HG02798 (cell line): ENCODE measurements at regions not wholly inside any gene's neighbourhood (a gene's known extent, or its start where the extent isn't known, plus 50 kb on each side); places are given as distances from the start of the nearest gene placed in this dataset.

Source experiments
- ATAC-seq: cut with Tn5 transposase; IDR thresholded peaks from one replicate; pipeline ENCODE4 v1.9.1; 2021; ENCODE audit warnings: mild to moderate bottlenecking; ENCODE audit not compliant: unreplicated experiment, poor library complexity

- ATAC-seq, result no peak
Measured at GRCh38 chr6:93989630-93990029, 570.3 kb upstream of the EPHA7 start.

GRCh38 chr6:93985953-93986352 is 566.6 kb upstream of the EPHA7 start:
- ATAC-seq, result no peak

- no peak for ATAC-seq
Measured at GRCh38 chr6:93975159-93975558, 555.8 kb upstream of the EPHA7 start.

GRCh38 chr6:93974332-93974731 is 555.0 kb upstream of the EPHA7 start:
- ATAC-seq, result no peak

- ATAC-seq, result no peak
Measured at GRCh38 chr6:93972791-93973190, 553.4 kb upstream of the EPHA7 start.

GRCh38 chr6:93970684-93971083 is 551.3 kb upstream of the EPHA7 start:
- no peak for ATAC-seq

- no peak for ATAC-seq
Measured at GRCh38 chr6:93968126-93968525, 548.8 kb upstream of the EPHA7 start.

GRCh38 chr6:93964926-93965325 is 545.6 kb upstream of the EPHA7 start:
- no peak for ATAC-seq

GRCh38 chr6:93964321-93964720 is 545.0 kb upstream of the EPHA7 start:
- ATAC-seq, result no peak

GRCh38 chr6:93962566-93962965 is 543.2 kb upstream of the EPHA7 start:
- no peak for ATAC-seq

- ATAC-seq, result no peak
Measured at GRCh38 chr6:93954584-93954983, 535.2 kb upstream of the EPHA7 start.

GRCh38 chr6:93943661-93944060 is 524.3 kb upstream of the EPHA7 start:
- no peak for ATAC-seq

- no peak for ATAC-seq
Measured at GRCh38 chr6:93940381-93940780, 521.0 kb upstream of the EPHA7 start.

- no peak for ATAC-seq
Measured at GRCh38 chr6:93932175-93932574, 512.8 kb upstream of the EPHA7 start.

GRCh38 chr6:93927731-93928130 is 508.4 kb upstream of the EPHA7 start:
- ATAC-seq, result no peak

- no peak for ATAC-seq
Measured at GRCh38 chr6:93919365-93919764, 500.0 kb upstream of the EPHA7 start.

- ATAC-seq, result no peak
Measured at GRCh38 chr6:93918258-93918657, 498.9 kb upstream of the EPHA7 start.

- no peak for ATAC-seq
Measured at GRCh38 chr6:93917216-93917615, 497.9 kb upstream of the EPHA7 start.

- ATAC-seq, result no peak
Measured at GRCh38 chr6:93916716-93917115, 497.4 kb upstream of the EPHA7 start.

GRCh38 chr6:93915961-93916360 is 496.6 kb upstream of the EPHA7 start:
- no peak for ATAC-seq

GRCh38 chr6:93902517-93902916 is 483.2 kb upstream of the EPHA7 start:
- no peak for ATAC-seq

GRCh38 chr6:93900142-93900541 is 480.8 kb upstream of the EPHA7 start:
- ATAC-seq, result no peak

GRCh38 chr6:93896081-93896480 is 476.7 kb upstream of the EPHA7 start:
- ATAC-seq, result no peak
